MM.1S (cell line): ENCODE measurements at regions not wholly inside any gene's neighbourhood (a gene's known extent, or its start where the extent isn't known, plus 50 kb on each side); places are given as distances from the start of the nearest gene placed in this dataset.
"Not testable (repeated sequence)": the region's sequence is repeated elsewhere in the genome, so short reads cannot be mapped to it uniquely, and the experiment has no call there.

ENCODE experiments used
- DNase-seq: peaks from one replicate; pipeline ENCODE4 v3.0.0-alpha.2; 2015
- H2AFZ ChIP-seq: fragments of 300-600 bp; sonication (generic); 2 replicates; pipeline ENCODE4 v1.6.0; 2016; ENCODE audit warnings: antibody characterized with exemption, low read length
- H3F3A ChIP-seq: fragments of 300-600 bp; sonication (generic); 2 replicates; pipeline ENCODE4 v1.6.1; 2016; ENCODE audit warnings: mild to moderate bottlenecking, antibody characterized with exemption, low read length, moderate library complexity, mixed read lengths; ENCODE audit not compliant: insufficient read depth
- H3K27ac ChIP-seq: fragments of 300-600 bp; sonication (generic); 2 replicates; pipeline ENCODE4 v1.5.1; 2016; ENCODE audit warnings: mild to moderate bottlenecking, low read length
- H3K27me3 ChIP-seq: fragments of 300-600 bp; sonication (generic); replicated peaks from 2 replicates; pipeline ENCODE4 v1.6.0; 2016; ENCODE audit warnings: low read length; ENCODE audit not compliant: insufficient read depth
- H3K36me3 ChIP-seq: fragments of 300-600 bp; sonication (generic); replicated peaks from 2 replicates; pipeline ENCODE4 v1.6.1; 2016; ENCODE audit warnings: mild to moderate bottlenecking, low read length, mixed read lengths; ENCODE audit not compliant: insufficient read depth
- H3K4me1 ChIP-seq: fragments of 300-600 bp; sonication (generic); 2 replicates; pipeline ENCODE4 v1.6.1; 2016; ENCODE audit warnings: low read length, mixed read lengths
- H3K4me2 ChIP-seq: fragments of 300-600 bp; sonication (generic); 2 replicates; pipeline ENCODE4 v1.6.0; 2016; ENCODE audit warnings: low read depth, low read length
- H3K4me3 ChIP-seq: fragments of 300-600 bp; sonication (generic); 2 replicates; pipeline ENCODE4 v1.5.1; 2016; ENCODE audit warnings: low read length, mixed read lengths
- H3K79me2 ChIP-seq: fragments of 300-600 bp; sonication (generic); 2 replicates; pipeline ENCODE4 v1.6.1; 2016; ENCODE audit warnings: mixed run types, low read length, mixed read lengths
- H3K9ac ChIP-seq: fragments of 300-600 bp; sonication (generic); 2 replicates; pipeline ENCODE4 v1.6.1; 2016; ENCODE audit warnings: low read length, mixed read lengths
- H3K9me2 ChIP-seq: fragments of 300-600 bp; sonication (generic); replicated peaks from 2 replicates; pipeline ENCODE4 v1.6.1; 2016; ENCODE audit warnings: mild to moderate bottlenecking, low read length, mixed read lengths; ENCODE audit not compliant: insufficient read depth
- H3K9me3 ChIP-seq: fragments of 300-600 bp; sonication (generic); replicated peaks from 2 replicates; pipeline ENCODE4 v1.6.1; 2016; ENCODE audit warnings: mild to moderate bottlenecking, low read length, mixed read lengths; ENCODE audit not compliant: insufficient read depth
- H4K20me1 ChIP-seq: fragments of 300-600 bp; sonication (generic); 2 replicates; pipeline ENCODE4 v1.6.1; 2016; ENCODE audit warnings: mild to moderate bottlenecking, low read length, moderate library complexity, mixed read lengths; ENCODE audit not compliant: insufficient read depth
- EZH2 ChIP-seq: fragments of 300-600 bp; sonication (generic); optimal IDR thresholded peaks from 2 replicates; pipeline ENCODE3; 2017; ENCODE audit warnings: low read depth, mild to moderate bottlenecking, antibody characterized with exemption, low read length, mixed read lengths
- EZH2phosphoT487 ChIP-seq: fragments of 300-600 bp; sonication (generic); IDR thresholded peaks from 2 replicates; pipeline ENCODE4 v1.6.1; 2018; ENCODE audit warnings: antibody characterized with exemption, low read length
- TF ChIP-seq, protein P1 (sequence below): fragments of 300-600 bp; sonication (generic); IDR thresholded peaks from 2 replicates; pipeline ENCODE4 v1.5.1; 2016; ENCODE audit warnings: antibody characterized with exemption, low read length, mixed read lengths

DNA sequence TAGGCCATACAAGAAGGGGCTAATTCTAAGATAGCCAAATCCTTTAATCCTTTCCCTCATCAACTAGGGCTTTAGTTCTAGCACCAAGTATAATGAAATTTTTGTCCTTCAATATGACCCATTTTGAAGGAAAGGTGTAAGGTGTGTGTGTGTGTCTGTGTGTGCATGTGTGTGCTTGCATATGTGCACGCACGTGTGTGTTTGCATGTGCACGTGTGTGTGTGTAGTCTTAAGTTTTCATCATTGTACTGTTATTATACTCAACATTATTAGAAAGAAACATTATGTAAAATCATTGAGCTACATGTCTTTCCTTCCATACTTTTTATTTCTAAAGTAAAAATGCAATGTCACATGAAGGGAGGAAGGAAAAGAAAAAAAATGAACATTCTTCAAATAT lies 547.7 kb downstream of the FAM181B start:
- Histone ChIP-seq H4K20me1 (no peaks in the 10 kb centered on the region), H2AFZ (no peak overlapping the region), H3K36me3 (no peaks in the 10 kb centered on the region), H3K9ac (no peak overlapping the region), H3K79me2 (no peaks in the 10 kb centered on the region), H3K9me2 (no peaks in the 10 kb centered on the region), H3K4me3 (no peak overlapping the region), H3K4me2 (no peak overlapping the region), H3K27ac (no peak overlapping the region), H3F3A (no peaks in the 10 kb centered on the region), H3K27me3 (no peaks in the 10 kb centered on the region), H3K4me1 (no peaks in the 10 kb centered on the region), H3K9me3 (no peaks in the 10 kb centered on the region)
- TF ChIP-seq EZH2 (no peak), EZH2phosphoT487 (no peak)
- TF ChIP-seq, protein P1, sequence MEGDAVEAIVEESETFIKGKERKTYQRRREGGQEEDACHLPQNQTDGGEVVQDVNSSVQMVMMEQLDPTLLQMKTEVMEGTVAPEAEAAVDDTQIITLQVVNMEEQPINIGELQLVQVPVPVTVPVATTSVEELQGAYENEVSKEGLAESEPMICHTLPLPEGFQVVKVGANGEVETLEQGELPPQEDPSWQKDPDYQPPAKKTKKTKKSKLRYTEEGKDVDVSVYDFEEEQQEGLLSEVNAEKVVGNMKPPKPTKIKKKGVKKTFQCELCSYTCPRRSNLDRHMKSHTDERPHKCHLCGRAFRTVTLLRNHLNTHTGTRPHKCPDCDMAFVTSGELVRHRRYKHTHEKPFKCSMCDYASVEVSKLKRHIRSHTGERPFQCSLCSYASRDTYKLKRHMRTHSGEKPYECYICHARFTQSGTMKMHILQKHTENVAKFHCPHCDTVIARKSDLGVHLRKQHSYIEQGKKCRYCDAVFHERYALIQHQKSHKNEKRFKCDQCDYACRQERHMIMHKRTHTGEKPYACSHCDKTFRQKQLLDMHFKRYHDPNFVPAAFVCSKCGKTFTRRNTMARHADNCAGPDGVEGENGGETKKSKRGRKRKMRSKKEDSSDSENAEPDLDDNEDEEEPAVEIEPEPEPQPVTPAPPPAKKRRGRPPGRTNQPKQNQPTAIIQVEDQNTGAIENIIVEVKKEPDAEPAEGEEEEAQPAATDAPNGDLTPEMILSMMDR = no peak
- no peak for DNase-seq

DNA sequence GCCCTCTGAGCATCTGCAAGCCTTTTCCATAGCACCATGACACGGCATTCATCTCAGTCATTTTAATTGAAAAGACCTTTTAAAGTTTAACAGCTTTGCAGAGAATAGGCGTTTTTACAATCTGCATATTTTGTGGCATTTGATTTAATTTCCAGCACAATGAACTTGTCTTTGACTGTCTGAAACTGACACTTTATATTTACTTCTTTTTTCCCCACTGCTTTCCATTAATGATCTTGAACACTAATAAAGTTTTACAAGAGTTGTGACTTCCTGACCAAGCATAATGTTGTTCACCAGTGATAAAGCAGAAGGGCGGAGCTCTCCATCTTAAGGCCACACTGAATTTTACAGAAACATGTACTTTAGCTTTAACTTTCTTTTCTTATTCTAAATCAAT lies 548.7 kb downstream of the FAM181B start:
- no peaks in the 10 kb centered on the region for H4K20me1 ChIP-seq
- TF ChIP-seq EZH2phosphoT487 = no peak
- TF ChIP-seq, protein P1 = no peak
- H3K9ac ChIP-seq = no peak overlapping the region
- no peaks in the 10 kb centered on the region for H3K4me1 ChIP-seq
- no peaks in the 10 kb centered on the region for H3F3A ChIP-seq
- no peak overlapping the region for H2AFZ ChIP-seq
- H3K27ac ChIP-seq = no peak overlapping the region
- no peaks in the 10 kb centered on the region for H3K9me2 ChIP-seq
- H3K79me2 ChIP-seq = no peaks in the 10 kb centered on the region
- no peaks in the 10 kb centered on the region for H3K27me3 ChIP-seq
- H3K9me3 ChIP-seq = no peaks in the 10 kb centered on the region
- no peak overlapping the region for H3K4me2 ChIP-seq
- H3K36me3 ChIP-seq = no peaks in the 10 kb centered on the region
- no peak overlapping the region for H3K4me3 ChIP-seq
- DNase-seq = no peak

DNA sequence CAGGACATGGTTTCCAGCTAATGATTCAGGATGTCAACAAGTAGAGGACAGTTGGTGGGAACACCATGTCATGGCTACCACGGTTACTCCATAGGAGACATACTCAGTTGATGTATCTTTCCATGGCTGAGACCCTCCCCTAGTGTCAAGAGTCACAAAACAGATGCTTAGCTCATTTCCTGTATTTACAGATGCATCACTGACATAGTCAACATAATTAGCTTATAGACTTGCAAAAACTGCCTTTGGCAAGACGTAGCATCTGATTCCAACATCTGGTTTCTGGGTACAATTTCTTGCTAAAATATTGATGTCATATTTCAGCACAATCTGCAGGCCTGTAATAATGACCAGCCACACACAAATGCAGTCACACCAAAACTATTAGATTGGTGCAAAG lies 550.3 kb downstream of the FAM181B start:
- Histone ChIP-seq H2AFZ (no peak overlapping the region), H3K27me3 (no peaks in the 10 kb centered on the region), H4K20me1 (no peaks in the 10 kb centered on the region), H3K79me2 (no peaks in the 10 kb centered on the region), H3K9ac (no peak overlapping the region), H3K9me2 (no peaks in the 10 kb centered on the region), H3K9me3 (no peaks in the 10 kb centered on the region), H3K27ac (no peak overlapping the region), H3K4me3 (no peak overlapping the region), H3K36me3 (no peaks in the 10 kb centered on the region), H3K4me2 (no peak overlapping the region), H3F3A (no peaks in the 10 kb centered on the region), H3K4me1 (no peaks in the 10 kb centered on the region)
- TF ChIP-seq EZH2 (no peak), EZH2phosphoT487 (no peak)
- TF ChIP-seq, protein P1 = no peak
- no peak for DNase-seq

DNA sequence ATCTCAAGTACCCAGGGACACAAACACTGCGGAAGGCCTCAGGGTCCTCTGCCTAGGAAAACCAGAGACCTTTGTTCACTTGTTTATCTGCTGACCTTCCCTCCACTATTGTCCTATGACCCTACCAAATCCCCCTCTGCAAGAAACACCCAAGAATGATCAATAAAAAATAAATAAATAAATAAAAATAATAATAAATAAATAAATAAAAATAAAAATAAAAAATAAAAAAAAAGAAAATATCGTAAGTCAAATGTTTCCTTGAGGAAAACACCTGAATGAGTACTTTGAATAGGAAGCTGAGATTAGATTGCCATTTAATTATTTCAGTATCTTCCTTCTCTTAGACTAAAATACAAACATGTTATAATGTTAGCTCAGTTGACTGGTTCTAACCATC lies 551.0 kb downstream of the FAM181B start:
- H3K9me3 ChIP-seq, H3K27me3 ChIP-seq, H3K4me1 ChIP-seq, H3K9me2 ChIP-seq, H3K4me2 ChIP-seq, H2AFZ ChIP-seq, DNase-seq, H3F3A ChIP-seq, H3K36me3 ChIP-seq, H3K79me2 ChIP-seq, H3K9ac ChIP-seq, H3K4me3 ChIP-seq, H3K27ac ChIP-seq, H4K20me1 ChIP-seq: not testable (repeated sequence)

DNA sequence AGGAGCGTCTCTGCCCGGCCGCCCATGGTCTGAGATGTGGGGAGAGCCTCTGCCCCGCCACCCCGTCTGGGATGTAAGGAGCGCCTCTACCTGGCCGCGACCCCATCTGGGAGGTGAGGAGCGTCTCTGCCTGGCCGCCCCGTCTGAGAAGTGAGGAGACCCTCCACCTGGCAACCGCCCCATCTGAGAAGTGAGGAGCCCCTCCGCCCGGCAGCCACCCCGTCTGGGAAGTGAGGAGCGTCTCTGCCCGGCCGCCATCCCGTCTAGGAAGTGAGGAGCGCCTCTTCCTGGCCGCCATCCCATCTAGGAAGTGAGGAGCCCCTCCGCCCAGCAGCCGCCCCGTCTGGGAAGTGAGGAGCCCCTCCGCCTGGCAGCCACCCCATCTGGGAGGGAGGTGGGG lies 551.9 kb downstream of the FAM181B start:
- H3K9me2 ChIP-seq, H3F3A ChIP-seq, H3K27ac ChIP-seq, H3K4me3 ChIP-seq, H3K27me3 ChIP-seq, H3K4me1 ChIP-seq, DNase-seq, H3K4me2 ChIP-seq, H3K9ac ChIP-seq, H3K9me3 ChIP-seq, H3K36me3 ChIP-seq, H4K20me1 ChIP-seq, H2AFZ ChIP-seq, H3K79me2 ChIP-seq: not testable (repeated sequence)
